Ovary (tissue), 7 donors: ENCODE measurements at regions not wholly inside any gene's neighbourhood (a gene's known extent, or its start where the extent isn't known, plus 50 kb on each side); places are given as distances from the start of the nearest gene placed in this dataset.
"Not testable (repeated sequence)": the region's sequence is repeated elsewhere in the genome, so short reads cannot be mapped to it uniquely, and the experiment has no call there.

Experiments
- DNase-seq, 5 donors: peaks; one replicate each; pipeline ENCODE4 v3.0.0-alpha.2; 2019 to 2020
- H3K27ac ChIP-seq, 2 donors: fragments of 200-600 bp; one replicate each; pipeline versions ENCODE4 v1.5.1 to v1.8.0; 2019 to 2022
- H3K27me3 ChIP-seq: fragments of 200-600 bp; one replicate; pipeline ENCODE4 v1.8.0; 2022
- H3K36me3 ChIP-seq: fragments of 200-600 bp; sonication (generic); one replicate; pipeline ENCODE4 v1.5.1; 2019
- H3K4me1 ChIP-seq: one replicate; pipeline ENCODE4 v1.8.1; 2013; ENCODE audit warnings: mild to moderate bottlenecking, moderate library complexity; ENCODE audit not compliant: insufficient read depth
- H3K4me3 ChIP-seq: fragments of 200-600 bp; sonication (generic); one replicate; pipeline ENCODE4 v1.5.1; 2017
- H3K9me3 ChIP-seq, 2 donors: fragments of 200-600 bp in 1 of 2; sonication (generic) in 1 of 2; one replicate each; pipeline versions ENCODE4 v1.5.1 to v1.8.1; 2013 to 2019; ENCODE audit warnings: mild to moderate bottlenecking in 1 of 2, moderate library complexity in 1 of 2
- CTCF ChIP-seq, 3 donors: fragments of 450-650 bp in 2 of 3; fragments of 200-600 bp in 1 of 3; IDR thresholded peaks; one replicate each; pipeline versions ENCODE4 v1.5.1 to v1.8.0; 2016 to 2022; ENCODE audit warnings: antibody characterized with exemption in 3 of 3, mild to moderate bottlenecking in 1 of 3
- EP300 ChIP-seq: sonication (generic); formaldehyde crosslinking; IDR thresholded peaks from one replicate; pipeline ENCODE4 v1.6.1; 2017; ENCODE audit warnings: antibody characterized with exemption
- POLR2A ChIP-seq: fragments of 450-650 bp; IDR thresholded peaks from one replicate; pipeline ENCODE4 v1.6.1; 2017; ENCODE audit warnings: antibody characterized with exemption, mild to moderate bottlenecking, moderate library complexity
- WGBS, 3 donors: extraction: QIAGEN DNeasy Blood & Tissue Kit in 1 of 3; methylation state at CpG; one replicate each; pipeline versions ENCODE4 v1.1.5 to v1.1.7; 2013 to 2017; 5-methylcytosine and 5-hydroxymethylcytosine counted together
- intact Hi-C, 4 donors: fragments of 100-400 bp; cut with DNase I; formaldehyde crosslinking; loops; one replicate each; pipeline versions ENCODE4 v1.11.0 to v1.15.1; 2022 to 2023
- donor health status: DM: no; HTN: no; CAD: no; lungs with moderate emphysema.
- donor health status: DM: no; HTN: no; CAD: no.
- donor health status: Bipolar disorder and iron deficiency.
- donor health status: DM: no; HTN: no; CAD: no.
- donor health status: DM: yes; HTN: yes; CAD: no.

GRCh38 chr10:117492504-117492903, 50.0 kb upstream of the EMX2 start:
- intact Hi-C loops, result loop anchor here in 1 of 4 donors (10.0 kb wide), 1 partner anchor 752 kb away; no protein-coding TSS in a partner anchor
- no peaks in the 10 kb centered on the region for H3K27me3 ChIP-seq
- DNase-seq, result no peak
- TF ChIP-seq POLR2A (no peak), EP300 (no peak), CTCF (IDR thresholded peaks at IDR 0.05) (no peak)
- H3K27ac ChIP-seq, result no peak overlapping the region
- 85 to 90% (median 88%) methylated on average over 5 to 6 of the region's 6 CpGs for WGBS, 3 donors
- H3K4me3 ChIP-seq, result no peak overlapping the region
- H3K9me3 ChIP-seq, result no peaks in the 10 kb centered on the region
- H3K36me3 ChIP-seq, result no peaks in the 10 kb centered on the region
- peaks cover 2% of the 10 kb centered on the region for H3K4me1 ChIP-seq

DNA sequence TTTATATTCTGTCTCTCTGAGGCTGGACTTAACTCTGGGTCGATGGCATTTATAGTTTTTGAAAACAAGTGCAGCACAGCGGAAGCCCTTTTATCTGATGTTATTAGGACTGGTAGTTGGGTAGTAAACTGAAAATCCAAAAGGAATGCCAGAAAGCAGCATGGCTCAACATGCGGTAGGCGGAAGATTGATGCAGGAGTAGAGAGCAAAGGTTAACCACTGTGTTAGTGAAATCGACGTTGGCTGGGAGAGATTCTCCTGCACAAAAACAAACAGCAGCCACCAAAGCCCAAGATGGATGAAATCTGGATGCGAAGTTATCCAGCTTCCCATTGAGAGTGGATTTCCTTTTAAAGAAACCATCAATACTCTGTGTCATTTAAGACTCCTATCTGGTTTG, 54.5 kb upstream of the EMX2 start:
- TF ChIP-seq CTCF (IDR thresholded peaks at IDR 0.05) (no peak), EP300 (no peak), POLR2A (no peak)
- WGBS, 3 donors, result 63 to 72% (median 68%) methylated on average over 7 of the region's 7 CpGs
- Histone ChIP-seq H3K9me3 (no peaks in the 10 kb centered on the region), H3K27ac (no peak overlapping the region), H3K27me3 (no peaks in the 10 kb centered on the region), H3K4me1 (no peaks in the 10 kb centered on the region), H3K4me3 (no peak overlapping the region), H3K36me3 (no peaks in the 10 kb centered on the region)
- no peak for DNase-seq
- intact Hi-C loops, result no loop called here

GRCh38 chr10:117486606-117487005, 55.9 kb upstream of the EMX2 start:
- WGBS, 3 donors, result 94 to 100% (median 96%) methylated on average over 4 of the region's 4 CpGs
- H3K36me3 ChIP-seq, result no peaks in the 10 kb centered on the region
- intact Hi-C loops, result no loop called here
- H3K9me3 ChIP-seq, result no peaks in the 10 kb centered on the region
- no peak overlapping the region for H3K27ac ChIP-seq
- DNase-seq, result no peak
- TF ChIP-seq POLR2A (no peak), CTCF (IDR thresholded peaks at IDR 0.05) (no peak), EP300 (no peak)
- no peaks in the 10 kb centered on the region for H3K27me3 ChIP-seq
- no peak overlapping the region for H3K4me3 ChIP-seq
- no peaks in the 10 kb centered on the region for H3K4me1 ChIP-seq

- WGBS, 3 donors, result 73 to 77% (median 74%) methylated on average over 5 of the region's 5 CpGs
- no peaks in the 10 kb centered on the region for H3K9me3 ChIP-seq
- H3K27ac ChIP-seq, result no peak overlapping the region
- H3K36me3 ChIP-seq, result no peaks in the 10 kb centered on the region
- intact Hi-C loops, result no loop called here
- H3K4me1 ChIP-seq, result no peaks in the 10 kb centered on the region
- H3K4me3 ChIP-seq, result no peak overlapping the region
- no peaks in the 10 kb centered on the region for H3K27me3 ChIP-seq
- no peak for TF ChIP-seq CTCF (IDR thresholded peaks at IDR 0.05)
- no peak for TF ChIP-seq POLR2A
- no peak for TF ChIP-seq EP300
- no peak for DNase-seq
Measured at GRCh38 chr10:117483056-117483590, 59.4 kb upstream of the EMX2 start.

DNA sequence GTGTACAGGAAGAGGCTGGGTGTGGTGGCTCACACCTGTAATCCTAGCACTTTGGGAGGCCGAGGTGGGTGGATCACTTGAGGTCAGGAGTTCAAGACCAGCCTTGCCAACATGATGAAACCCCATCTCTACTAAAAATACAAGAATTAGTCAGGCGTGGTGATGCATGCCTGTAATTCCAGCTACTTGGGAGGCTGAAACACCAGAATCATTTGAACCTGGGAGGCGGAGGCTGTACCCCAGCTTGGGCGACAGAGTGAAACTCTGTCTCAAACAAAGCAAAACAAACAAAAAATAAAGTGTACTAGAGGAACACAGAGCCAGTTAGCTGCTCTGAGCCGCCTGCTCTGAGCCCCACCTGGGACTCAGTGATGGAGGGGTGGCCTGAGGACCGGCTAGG, 61.5 kb upstream of the EMX2 start:
- DNase-seq, H3K4me1 ChIP-seq, H3K27me3 ChIP-seq, H3K36me3 ChIP-seq, H3K27ac ChIP-seq, H3K4me3 ChIP-seq, H3K9me3 ChIP-seq, intact Hi-C loops: not testable (repeated sequence)
- WGBS, 3 donors, result 70 to 84% (median 76%) methylated on average over 6 of the region's 6 CpGs
